OCI-LY1 (cell line): ENCODE measurements at regions not wholly inside any gene's neighbourhood (a gene's known extent, or its start where the extent isn't known, plus 50 kb on each side); places are given as distances from the start of the nearest gene placed in this dataset.
"Not testable (repeated sequence)": the region's sequence is repeated elsewhere in the genome, so short reads cannot be mapped to it uniquely, and the experiment has no call there.

ENCODE experiments used
- H2AFZ ChIP-seq: fragments of 200-600 bp; sonication (generic), shearing (Covaris generic); 2 replicates; pipeline ENCODE4 v1.6.0; 2014; ENCODE audit warnings: antibody characterized with exemption, mild to moderate bottlenecking, low read length
- H3F3A ChIP-seq: fragments of 200-600 bp; sonication (generic), shearing (Covaris generic); 2 replicates; pipeline ENCODE4 v1.6.0; 2014; ENCODE audit warnings: mild to moderate bottlenecking, antibody characterized with exemption, low read length, moderate library complexity; ENCODE audit not compliant: insufficient read depth
- H3K27ac ChIP-seq: fragments of 200-600 bp; sonication (generic); 2 replicates; pipeline ENCODE4 v1.5.1; 2014; ENCODE audit warnings: low read length, mixed run types, mild to moderate bottlenecking, low read depth; ENCODE audit not compliant: poor library complexity, severe bottlenecking
- H3K27me3 ChIP-seq: fragments of 200-600 bp; sonication (generic); 2 replicates; pipeline ENCODE4 v1.6.0; 2014; ENCODE audit warnings: antibody characterized with exemption, mild to moderate bottlenecking, low read length, moderate library complexity; ENCODE audit not compliant: insufficient read depth
- H3K36me3 ChIP-seq: fragments of 200-600 bp; sonication (generic); 2 replicates; pipeline ENCODE4 v1.6.1; 2014; ENCODE audit warnings: mild to moderate bottlenecking, antibody characterized with exemption, low read length, moderate library complexity, mixed read lengths; ENCODE audit not compliant: insufficient read depth
- H3K4me1 ChIP-seq: fragments of 200-600 bp; sonication (generic); 2 replicates; pipeline ENCODE4 v1.5.1; 2014; ENCODE audit warnings: mild to moderate bottlenecking, low read length, moderate library complexity; ENCODE audit not compliant: insufficient read depth, severe bottlenecking
- H3K4me2 ChIP-seq: fragments of 200-600 bp; sonication (generic), shearing (Covaris generic); 2 replicates; pipeline ENCODE4 v1.6.1; 2014; ENCODE audit warnings: low read length
- H3K4me3 ChIP-seq: fragments of 200-600 bp; sonication (generic); 2 replicates; pipeline ENCODE4 v1.5.1; 2014; ENCODE audit warnings: low read length, low read depth, mild to moderate bottlenecking, mixed read lengths; ENCODE audit not compliant: poor library complexity, severe bottlenecking
- H3K79me2 ChIP-seq: fragments of 200-600 bp; shearing (Covaris generic); 2 replicates; pipeline ENCODE4 v1.6.1; 2016; ENCODE audit warnings: mixed run types, low read length, mixed read lengths; ENCODE audit not compliant: insufficient read depth
- H3K9ac ChIP-seq: fragments of 200-600 bp; sonication (generic), shearing (Covaris generic); 2 replicates; pipeline ENCODE4 v1.6.1; 2014; ENCODE audit warnings: mild to moderate bottlenecking, low read length, mixed read lengths
- H3K9me2 ChIP-seq: fragments of 200-600 bp; sonication (generic), shearing (Covaris generic); 2 replicates; pipeline ENCODE4 v1.6.1; 2014; ENCODE audit warnings: low read depth, mild to moderate bottlenecking, low read length, mixed read lengths
- H3K9me3 ChIP-seq: fragments of 200-600 bp; shearing (Covaris generic); 2 replicates; pipeline ENCODE4 v1.6.1; 2014; ENCODE audit warnings: low read length, mixed read lengths
- H4K20me1 ChIP-seq: fragments of 200-600 bp; sonication (generic), shearing (Covaris generic); 2 replicates; pipeline ENCODE4 v1.6.0; 2016; ENCODE audit warnings: mild to moderate bottlenecking, low read length; ENCODE audit not compliant: insufficient read depth
- EZH2 ChIP-seq: fragments of 200-600 bp; sonication (generic), shearing (Covaris generic); IDR thresholded peaks from 2 replicates; pipeline ENCODE4 v1.8.0; 2017; ENCODE audit warnings: borderline replicate concordance, mixed run types, mild to moderate bottlenecking, antibody characterized with exemption, low read length, moderate library complexity, mixed read lengths
- TF ChIP-seq, protein P1 (sequence below): fragments of 200-600 bp; sonication (generic), shearing (Covaris generic); IDR thresholded peaks from 2 replicates; pipeline ENCODE4 v1.5.1; 2017; ENCODE audit warnings: mild to moderate bottlenecking, antibody characterized with exemption, low read length, moderate library complexity, mixed read lengths

DNA sequence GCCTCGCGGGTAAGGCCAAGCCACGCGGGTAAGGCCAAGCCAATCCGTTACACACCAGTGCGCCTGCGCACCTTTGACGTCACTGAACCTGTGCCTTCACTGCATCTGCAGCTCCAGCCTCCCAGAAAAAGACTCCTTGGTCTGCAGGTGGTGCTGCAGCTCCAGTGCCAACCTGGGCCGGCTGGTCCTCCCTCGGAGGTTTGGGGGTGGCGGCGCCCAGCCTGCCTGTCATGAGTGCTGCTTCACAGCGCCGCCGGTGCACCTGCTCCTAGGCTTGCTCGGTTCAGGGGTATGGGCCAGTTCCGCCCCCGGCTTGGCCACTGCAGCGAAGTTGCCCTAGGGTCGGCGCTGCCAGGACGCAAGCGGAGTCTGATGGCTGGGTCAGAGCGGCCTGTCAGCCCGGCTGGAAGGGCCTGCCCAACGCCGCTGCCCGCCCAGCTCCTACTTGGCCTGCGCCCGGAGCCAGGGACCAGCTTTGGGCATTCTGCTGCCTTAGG lies 146.6 kb downstream of the USP22 start:
- TF ChIP-seq, protein P1, sequence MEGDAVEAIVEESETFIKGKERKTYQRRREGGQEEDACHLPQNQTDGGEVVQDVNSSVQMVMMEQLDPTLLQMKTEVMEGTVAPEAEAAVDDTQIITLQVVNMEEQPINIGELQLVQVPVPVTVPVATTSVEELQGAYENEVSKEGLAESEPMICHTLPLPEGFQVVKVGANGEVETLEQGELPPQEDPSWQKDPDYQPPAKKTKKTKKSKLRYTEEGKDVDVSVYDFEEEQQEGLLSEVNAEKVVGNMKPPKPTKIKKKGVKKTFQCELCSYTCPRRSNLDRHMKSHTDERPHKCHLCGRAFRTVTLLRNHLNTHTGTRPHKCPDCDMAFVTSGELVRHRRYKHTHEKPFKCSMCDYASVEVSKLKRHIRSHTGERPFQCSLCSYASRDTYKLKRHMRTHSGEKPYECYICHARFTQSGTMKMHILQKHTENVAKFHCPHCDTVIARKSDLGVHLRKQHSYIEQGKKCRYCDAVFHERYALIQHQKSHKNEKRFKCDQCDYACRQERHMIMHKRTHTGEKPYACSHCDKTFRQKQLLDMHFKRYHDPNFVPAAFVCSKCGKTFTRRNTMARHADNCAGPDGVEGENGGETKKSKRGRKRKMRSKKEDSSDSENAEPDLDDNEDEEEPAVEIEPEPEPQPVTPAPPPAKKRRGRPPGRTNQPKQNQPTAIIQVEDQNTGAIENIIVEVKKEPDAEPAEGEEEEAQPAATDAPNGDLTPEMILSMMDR = no peak
- TF ChIP-seq EZH2 = no peak
- Histone ChIP-seq H2AFZ (no peak overlapping the region), H3K36me3 (no peaks in the 10 kb centered on the region)

DNA sequence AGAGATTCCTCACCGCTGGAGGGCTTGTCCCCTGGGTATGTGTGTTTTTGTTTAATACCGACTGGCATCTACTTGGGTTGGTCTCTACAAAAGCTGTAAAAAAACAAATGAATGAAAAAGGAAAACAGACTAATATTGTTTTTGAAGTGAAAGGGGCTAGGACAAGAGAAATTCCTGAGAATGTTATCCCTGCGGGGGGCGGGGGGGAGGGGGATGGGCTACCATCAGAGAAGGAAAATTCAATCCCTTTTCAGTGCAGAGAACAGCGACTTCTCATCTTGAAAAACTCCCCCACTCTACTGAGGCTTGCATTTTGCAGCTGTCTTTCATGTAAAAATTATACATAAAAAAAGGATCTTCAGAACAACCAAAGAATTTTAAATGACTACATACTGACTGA lies 144.1 kb downstream of the USP22 start:
- not testable (repeated sequence) for H3K9ac ChIP-seq, H2AFZ ChIP-seq, H3K79me2 ChIP-seq

More for the DNA sequence above, 146.6 kb downstream of the USP22 start:
- Histone ChIP-seq H3K27me3 (no peaks in the 10 kb centered on the region), H3K4me1 (no peaks in the 10 kb centered on the region), H3K27ac (no peak overlapping the region), H3K4me3 (no peak overlapping the region), H3K9ac (no peak overlapping the region), H3K9me2 (no peaks in the 10 kb centered on the region), H4K20me1 (no peaks in the 10 kb centered on the region), H3F3A (no peaks in the 10 kb centered on the region), H3K4me2 (no peak overlapping the region), H3K9me3 (no peaks in the 10 kb centered on the region), H3K79me2 (no peaks in the 10 kb centered on the region)

DNA sequence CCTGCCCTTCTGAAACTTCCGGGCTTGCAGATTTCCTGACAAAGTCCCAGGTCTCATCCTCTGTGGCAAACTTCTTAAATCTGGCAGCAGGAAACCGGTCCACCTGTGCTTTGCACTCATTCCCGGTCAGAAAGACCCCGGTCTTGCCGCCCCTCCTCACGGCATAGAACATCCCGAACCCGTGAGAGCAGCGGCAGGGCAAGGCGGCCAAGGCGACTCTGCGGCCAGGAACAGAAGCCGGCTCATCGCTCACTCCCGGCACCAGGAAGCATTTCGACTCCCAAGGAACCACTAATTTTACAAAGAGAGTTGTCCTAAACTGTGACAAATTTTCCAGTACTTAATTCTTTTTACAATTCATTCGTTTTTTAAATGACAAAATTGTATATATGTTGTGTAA lies 140.3 kb downstream of the USP22 start:
- H2AFZ ChIP-seq, H3K27me3 ChIP-seq, H3F3A ChIP-seq, H3K4me3 ChIP-seq, H3K9me2 ChIP-seq, H3K27ac ChIP-seq, H3K9me3 ChIP-seq, H3K4me1 ChIP-seq, H3K4me2 ChIP-seq, H3K9ac ChIP-seq, H4K20me1 ChIP-seq, H3K79me2 ChIP-seq, H3K36me3 ChIP-seq: not testable (repeated sequence)

More for the DNA sequence above, 144.1 kb downstream of the USP22 start:
- H3K36me3 ChIP-seq, H3K27ac ChIP-seq, H4K20me1 ChIP-seq, H3F3A ChIP-seq, H3K9me2 ChIP-seq, H3K4me3 ChIP-seq, H3K4me2 ChIP-seq, H3K4me1 ChIP-seq, H3K27me3 ChIP-seq, H3K9me3 ChIP-seq: not testable (repeated sequence)

DNA sequence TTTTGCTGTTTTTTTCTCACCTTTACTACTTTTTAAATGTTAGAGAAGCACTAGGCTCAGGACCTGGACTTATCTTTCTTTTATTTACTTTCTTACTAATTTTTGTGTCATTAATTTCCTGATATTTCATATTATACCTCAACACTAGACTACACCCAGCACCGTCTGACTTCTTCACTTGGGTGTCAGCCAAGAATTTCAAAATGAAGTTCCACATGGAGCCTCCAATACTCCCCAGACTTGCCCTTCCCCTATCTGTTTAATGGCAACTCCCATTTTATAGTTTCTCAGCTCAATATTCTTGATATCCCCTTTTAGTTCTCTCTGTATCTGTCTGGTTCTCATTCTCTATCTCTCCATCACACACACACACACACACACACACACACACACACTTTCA lies 139.3 kb downstream of the USP22 start:
- H3K27me3 ChIP-seq, H3K4me3 ChIP-seq, H3K4me1 ChIP-seq, H3K79me2 ChIP-seq, H3K36me3 ChIP-seq, H2AFZ ChIP-seq, H3K9ac ChIP-seq, H3K9me3 ChIP-seq, H3K27ac ChIP-seq, H4K20me1 ChIP-seq, H3F3A ChIP-seq, H3K4me2 ChIP-seq, H3K9me2 ChIP-seq: not testable (repeated sequence)
